ENCODE measurements at regions not wholly inside any gene's neighbourhood (a gene's known extent, or its start where the extent isn't known, plus 50 kb on each side); places are given as distances from the start of the nearest gene placed in this dataset.
"Not testable (repeated sequence)": the region's sequence is repeated elsewhere in the genome, so short reads cannot be mapped to it uniquely, and the experiment has no call there.

GRCh38 chr13:79989217-79989661, 351.7 kb downstream of the SPRY2 start:
- no peaks in the 10 kb centered on the region for H3K36me3 Mint-ChIP-seq
- H3K4me3 Mint-ChIP-seq: no peak overlapping the region
- no peak overlapping the region for H3K27ac Mint-ChIP-seq
- peaks cover 3% of the 10 kb centered on the region for H3K27me3 Mint-ChIP-seq
- no peaks in the 10 kb centered on the region for H3K4me1 Mint-ChIP-seq
- ATAC-seq (ENCODE audit: low read depth): no peak
- DNase-seq (ENCODE audit: low spot score in 2 of 2): no peak
- H3K9me3 Mint-ChIP-seq: no peaks in the 10 kb centered on the region

DNA sequence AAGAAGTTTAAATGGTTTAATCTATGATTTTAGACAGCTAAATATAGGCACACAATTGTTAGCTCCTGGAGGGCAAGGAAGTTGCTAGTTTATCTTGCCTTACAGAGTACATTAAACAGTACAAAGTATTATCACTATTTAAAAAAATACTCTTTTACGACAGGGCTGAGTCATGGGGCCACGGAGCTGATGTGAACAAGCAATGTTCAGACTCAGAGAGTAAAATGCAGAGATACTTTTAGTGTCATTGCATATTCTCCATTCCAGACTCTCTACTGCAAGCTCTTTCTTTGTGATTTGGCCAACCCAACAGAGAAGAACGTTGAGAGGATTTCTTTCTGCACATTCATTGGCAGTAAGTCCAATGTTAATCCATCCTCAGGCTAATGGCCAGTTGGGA, 352.4 kb downstream of the SPRY2 start:
- Mint-ChIP-seq H3K4me3 (no peak overlapping the region), H3K27me3 (peaks cover 3% of the 10 kb centered on the region), H3K27ac (no peak overlapping the region), H3K36me3 (no peaks in the 10 kb centered on the region), H3K4me1 (no peaks in the 10 kb centered on the region), H3K9me3 (no peaks in the 10 kb centered on the region)
- no peak for DNase-seq (ENCODE audit: low spot score in 2 of 2)
- ATAC-seq (ENCODE audit: low read depth): no peak

DNA sequence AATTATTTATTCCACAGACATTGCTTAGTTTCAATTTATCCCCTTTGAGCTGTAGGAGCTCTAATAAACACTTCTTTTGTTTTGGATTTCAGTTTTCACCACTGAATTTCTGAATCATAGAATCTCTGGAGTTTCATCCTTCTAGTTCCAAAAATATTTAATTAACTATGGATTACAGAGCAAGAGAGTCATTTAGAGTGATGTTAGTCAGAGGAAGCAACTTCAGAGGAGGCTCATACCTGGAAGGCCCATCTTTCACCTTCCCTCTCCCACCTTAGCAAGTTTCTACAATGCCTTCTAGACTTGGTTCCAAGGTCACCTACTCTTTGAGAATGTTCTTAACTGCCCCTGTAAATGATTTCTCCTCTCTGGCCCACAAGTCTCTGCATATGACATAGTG, 353.2 kb downstream of the SPRY2 start:
- no peak for DNase-seq (ENCODE audit: low spot score in 2 of 2)
- no peaks in the 10 kb centered on the region for H3K36me3 Mint-ChIP-seq
- H3K27ac Mint-ChIP-seq: no peak overlapping the region
- H3K4me1 Mint-ChIP-seq: no peaks in the 10 kb centered on the region
- H3K27me3 Mint-ChIP-seq: peaks cover 3% of the 10 kb centered on the region
- peaks cover 2% of the 10 kb centered on the region for H3K9me3 Mint-ChIP-seq
- ATAC-seq (ENCODE audit: low read depth): no peak
- no peak overlapping the region for H3K4me3 Mint-ChIP-seq

DNA sequence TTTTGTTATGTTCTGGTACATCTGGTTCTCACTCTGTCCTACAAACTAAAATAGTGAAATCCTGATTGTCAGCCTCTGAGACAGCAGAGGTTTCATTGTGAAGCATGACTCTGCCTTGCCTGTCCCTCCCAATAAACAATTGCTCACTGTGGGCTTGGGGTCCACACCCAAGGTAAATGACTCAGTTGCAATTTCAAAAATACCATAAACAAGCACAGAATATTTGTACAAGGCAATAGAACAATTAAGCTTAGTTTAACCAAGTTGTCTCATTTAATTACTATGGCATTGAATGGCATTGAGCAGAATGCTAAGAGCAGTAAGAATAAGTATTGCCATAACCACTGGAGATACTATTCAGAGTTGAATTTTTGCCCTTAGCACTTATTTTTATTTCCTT, 353.6 kb downstream of the SPRY2 start:
- Mint-ChIP-seq H3K4me3 (no peak overlapping the region), H3K27ac (no peak overlapping the region), H3K36me3 (no peaks in the 10 kb centered on the region), H3K4me1 (no peaks in the 10 kb centered on the region), H3K27me3 (peaks cover 3% of the 10 kb centered on the region), H3K9me3 (peaks cover 3% of the 10 kb centered on the region)
- ATAC-seq (ENCODE audit: low read depth): no peak
- DNase-seq (ENCODE audit: low spot score in 2 of 2): no peak

- no peak overlapping the region for H3K4me3 Mint-ChIP-seq
- H3K27me3 Mint-ChIP-seq: peaks cover under 1% of the 10 kb centered on the region
- ATAC-seq (ENCODE audit: low read depth) (no peak), DNase-seq (ENCODE audit: low spot score in 2 of 2) (no peak)
- peaks cover 3% of the 10 kb centered on the region for H3K9me3 Mint-ChIP-seq
- no peak overlapping the region for H3K27ac Mint-ChIP-seq
- no peaks in the 10 kb centered on the region for H3K4me1 Mint-ChIP-seq
- H3K36me3 Mint-ChIP-seq: no peaks in the 10 kb centered on the region
These were observed 354.0 kb downstream of the SPRY2 start for GRCh38 chr13:79986890-79987289.

GRCh38 chr13:79974935-79975650, 365.8 kb downstream of the SPRY2 start:
- not testable (repeated sequence) for H3K27ac Mint-ChIP-seq; ATAC-seq (ENCODE audit: low read depth); H3K27me3 Mint-ChIP-seq; H3K4me3 Mint-ChIP-seq; H3K36me3 Mint-ChIP-seq; H3K9me3 Mint-ChIP-seq; DNase-seq (ENCODE audit: low spot score in 2 of 2); H3K4me1 Mint-ChIP-seq

DNA sequence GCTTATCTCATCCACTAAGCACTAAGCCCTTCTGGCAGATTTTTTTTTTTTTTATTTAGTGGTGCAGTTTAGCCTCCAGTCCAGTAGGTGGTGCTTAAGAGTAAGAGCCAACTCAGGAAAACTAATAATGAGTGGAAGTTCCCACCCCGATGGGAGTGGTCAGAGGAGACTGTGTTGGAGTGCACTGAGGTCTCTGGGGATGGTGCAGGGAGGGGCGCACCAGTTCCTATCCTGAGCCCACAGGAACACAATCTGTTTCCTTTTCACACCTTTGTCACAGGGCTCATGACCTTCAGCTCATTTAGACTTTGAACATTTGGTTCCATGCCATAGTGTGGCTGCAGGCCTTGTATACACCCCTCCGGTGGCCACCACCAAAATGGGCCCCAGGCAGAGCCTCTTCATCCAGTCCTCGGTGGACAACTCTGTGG, 367.4 kb downstream of the SPRY2 start:
- Mint-ChIP-seq H3K27ac (no peak overlapping the region), H3K27me3 (no peaks in the 10 kb centered on the region), H3K9me3 (peaks cover 9% of the 10 kb centered on the region), H3K4me3 (no peak overlapping the region), H3K36me3 (no peaks in the 10 kb centered on the region), H3K4me1 (no peaks in the 10 kb centered on the region)
- DNase-seq (ENCODE audit: low spot score in 2 of 2): peak in 1 of 2 donors; percentile 5
- peak; percentile 45 for ATAC-seq (ENCODE audit: low read depth)

DNA sequence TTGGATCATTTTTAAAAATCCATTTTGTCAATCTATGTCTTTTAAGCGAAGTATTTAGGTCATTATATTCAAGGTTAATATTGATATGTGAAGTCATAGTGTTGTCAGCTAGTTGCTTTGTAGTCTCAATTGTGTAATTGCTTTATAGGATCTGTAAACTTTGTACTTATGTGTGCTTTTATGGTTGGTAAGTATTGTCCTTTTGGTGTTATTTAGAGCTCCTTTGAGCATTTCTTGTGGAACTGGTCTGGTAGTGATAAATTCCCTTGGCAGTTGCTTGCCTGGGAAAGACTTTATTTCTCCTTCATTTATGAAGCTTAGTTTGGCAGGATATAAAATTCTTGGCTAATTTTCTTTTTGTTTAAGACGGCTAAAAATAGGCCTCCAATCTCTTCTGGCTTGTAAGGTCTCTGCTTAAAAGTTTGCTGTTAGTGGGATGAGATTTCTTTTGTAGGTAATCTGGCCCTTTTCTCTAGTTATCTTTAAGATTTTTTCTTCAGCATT, 368.8 kb downstream of the SPRY2 start:
- Mint-ChIP-seq H3K4me3 (no peak overlapping the region), H3K27me3 (no peaks in the 10 kb centered on the region), H3K36me3 (no peaks in the 10 kb centered on the region), H3K9me3 (peaks cover 2% of the 10 kb centered on the region), H3K4me1 (no peaks in the 10 kb centered on the region), H3K27ac (no peak overlapping the region)
- DNase-seq (ENCODE audit: low spot score in 2 of 2) (no peak), ATAC-seq (ENCODE audit: low read depth) (no peak)

DNA sequence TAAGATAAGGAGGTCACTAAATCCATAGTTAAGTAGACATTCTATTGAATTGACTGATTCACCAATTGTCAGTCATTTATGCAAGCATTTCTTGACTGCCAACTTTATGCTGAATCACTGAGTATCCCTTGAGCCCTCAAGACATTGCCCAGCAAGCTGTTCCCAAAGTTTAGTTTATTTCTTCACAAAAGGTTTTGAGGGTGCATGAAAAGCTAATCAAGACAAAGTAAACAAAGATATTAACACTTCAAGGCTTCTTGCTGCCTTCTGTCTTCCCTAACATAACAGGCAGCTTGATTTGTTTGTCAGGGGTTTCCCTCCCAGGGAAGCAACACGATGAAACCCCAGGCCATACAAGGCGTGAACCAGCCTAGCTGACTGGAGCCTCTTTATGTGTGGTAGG, 374.4 kb downstream of the SPRY2 start:
- no peak for DNase-seq (ENCODE audit: low spot score in 2 of 2)
- Mint-ChIP-seq H3K27me3 (no peaks in the 10 kb centered on the region), H3K27ac (no peak overlapping the region), H3K9me3 (peaks cover 10% of the 10 kb centered on the region), H3K36me3 (no peaks in the 10 kb centered on the region), H3K4me1 (no peaks in the 10 kb centered on the region), H3K4me3 (no peak overlapping the region)
- no peak for ATAC-seq (ENCODE audit: low read depth)

GRCh38 chr13:79966059-79966458, 374.9 kb downstream of the SPRY2 start:
- no peak for DNase-seq (ENCODE audit: low spot score in 2 of 2)
- no peak overlapping the region for H3K4me3 Mint-ChIP-seq
- no peaks in the 10 kb centered on the region for H3K4me1 Mint-ChIP-seq
- no peaks in the 10 kb centered on the region for H3K36me3 Mint-ChIP-seq
- H3K27me3 Mint-ChIP-seq: no peaks in the 10 kb centered on the region
- peaks cover 10% of the 10 kb centered on the region for H3K9me3 Mint-ChIP-seq
- no peak for ATAC-seq (ENCODE audit: low read depth)
- no peak overlapping the region for H3K27ac Mint-ChIP-seq

DNA sequence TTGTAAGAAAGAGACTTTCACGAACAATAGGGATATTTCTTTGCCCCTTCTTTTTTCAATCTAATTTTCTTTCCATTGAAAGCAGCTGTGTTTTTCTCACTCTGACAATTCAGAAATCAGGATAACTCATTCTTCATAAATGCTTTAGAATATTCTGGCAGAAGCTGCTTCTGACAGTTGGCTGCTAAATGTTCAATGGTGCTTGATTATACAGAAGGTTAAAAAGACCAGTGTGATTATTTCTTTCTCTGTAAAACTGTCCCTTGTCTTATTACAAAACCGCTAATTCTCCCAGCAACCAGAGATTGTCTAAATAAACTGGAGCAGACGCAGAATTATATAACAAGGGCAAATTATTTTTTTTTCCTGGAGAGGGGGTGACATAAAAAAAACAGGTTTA, 394.4 kb downstream of the SPRY2 start:
- no peaks in the 10 kb centered on the region for H3K36me3 Mint-ChIP-seq
- no peak overlapping the region for H3K27ac Mint-ChIP-seq
- DNase-seq (ENCODE audit: low spot score in 2 of 2): no peak
- H3K4me3 Mint-ChIP-seq: no peak overlapping the region
- ATAC-seq (ENCODE audit: low read depth): no peak
- no peaks in the 10 kb centered on the region for H3K9me3 Mint-ChIP-seq
- no peaks in the 10 kb centered on the region for H3K4me1 Mint-ChIP-seq
- H3K27me3 Mint-ChIP-seq: no peaks in the 10 kb centered on the region

GRCh38 chr13:79943346-79944023, 397.4 kb downstream of the SPRY2 start:
- H3K9me3 Mint-ChIP-seq: no peaks in the 10 kb centered on the region
- DNase-seq (ENCODE audit: low spot score in 2 of 2) (no peak), ATAC-seq (ENCODE audit: low read depth) (no peak)
- H3K4me1 Mint-ChIP-seq: no peaks in the 10 kb centered on the region
- no peaks in the 10 kb centered on the region for H3K36me3 Mint-ChIP-seq
- H3K27me3 Mint-ChIP-seq: no peaks in the 10 kb centered on the region
- H3K27ac Mint-ChIP-seq: no peak overlapping the region
- no peak overlapping the region for H3K4me3 Mint-ChIP-seq

GRCh38 chr13:79941752-79942151, 399.2 kb downstream of the SPRY2 start:
- no peaks in the 10 kb centered on the region for H3K36me3 Mint-ChIP-seq
- no peak overlapping the region for H3K4me3 Mint-ChIP-seq
- DNase-seq (ENCODE audit: low spot score in 2 of 2) (no peak), ATAC-seq (ENCODE audit: low read depth) (no peak)
- no peaks in the 10 kb centered on the region for H3K9me3 Mint-ChIP-seq
- no peaks in the 10 kb centered on the region for H3K4me1 Mint-ChIP-seq
- H3K27ac Mint-ChIP-seq: no peak overlapping the region
- H3K27me3 Mint-ChIP-seq: no peaks in the 10 kb centered on the region

- no peaks in the 10 kb centered on the region for H3K9me3 Mint-ChIP-seq
- H3K4me1 Mint-ChIP-seq: no peaks in the 10 kb centered on the region
- ATAC-seq (ENCODE audit: low read depth) (no peak), DNase-seq (ENCODE audit: low spot score in 2 of 2) (no peak)
- no peaks in the 10 kb centered on the region for H3K27me3 Mint-ChIP-seq
- no peaks in the 10 kb centered on the region for H3K36me3 Mint-ChIP-seq
- no peak overlapping the region for H3K27ac Mint-ChIP-seq
- no peak overlapping the region for H3K4me3 Mint-ChIP-seq
These were observed 401.2 kb downstream of the SPRY2 start for GRCh38 chr13:79939689-79940088.

Measured in memory B cell (primary cell).